CD4-positive, alpha-beta T cell treated with Interferon gamma for 1 hour (primary cell): ENCODE measurements at regions not wholly inside any gene's neighbourhood (a gene's known extent, or its start where the extent isn't known, plus 50 kb on each side); places are given as distances from the start of the nearest gene placed in this dataset.

Experiments
- DNase-seq: peaks from one replicate; pipeline ENCODE4 v3.0.0-alpha.2; 2020

DNA sequence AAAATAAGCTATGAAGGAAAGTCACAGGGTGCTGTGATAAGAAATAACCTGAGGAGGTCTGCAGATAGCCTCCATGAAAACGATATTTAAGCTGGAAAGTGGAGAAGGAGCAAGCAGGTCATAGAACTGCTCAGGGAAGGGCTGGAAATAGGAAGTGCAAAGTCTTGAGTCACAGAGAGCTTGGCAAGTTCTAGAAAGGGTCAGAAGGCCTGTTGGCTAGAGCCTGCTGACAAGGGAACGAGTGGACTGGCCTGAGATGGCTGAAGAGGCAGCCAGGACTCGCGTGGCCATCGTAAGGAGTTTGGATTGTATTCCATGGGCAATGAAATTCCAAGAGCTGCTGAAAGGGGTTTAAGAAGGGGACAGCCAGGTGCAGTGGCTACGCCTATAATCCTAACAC is 64.7 kb upstream of the IL12A start:
- no peak for DNase-seq

DNA sequence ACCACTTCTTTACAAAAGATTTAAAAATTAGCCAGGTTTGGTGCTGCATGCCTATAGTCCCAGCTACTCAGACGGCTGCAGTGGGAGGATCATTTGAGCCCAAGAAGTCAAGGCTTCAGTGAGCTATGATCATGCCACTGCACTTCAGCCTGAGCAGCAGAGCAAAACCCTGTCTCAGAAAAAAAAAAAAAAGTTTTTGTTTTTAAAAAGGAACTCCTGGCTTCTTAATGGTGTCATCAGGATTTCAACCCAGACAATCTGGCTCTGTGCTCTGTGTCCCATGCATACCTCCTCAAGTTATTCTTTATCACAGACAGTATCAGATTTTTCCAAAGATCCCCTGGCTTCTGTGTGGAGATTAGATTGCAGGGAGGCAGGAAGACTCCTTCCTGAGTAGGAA is 64.2 kb upstream of the IL12A start:
- DNase-seq = no peak

DNA sequence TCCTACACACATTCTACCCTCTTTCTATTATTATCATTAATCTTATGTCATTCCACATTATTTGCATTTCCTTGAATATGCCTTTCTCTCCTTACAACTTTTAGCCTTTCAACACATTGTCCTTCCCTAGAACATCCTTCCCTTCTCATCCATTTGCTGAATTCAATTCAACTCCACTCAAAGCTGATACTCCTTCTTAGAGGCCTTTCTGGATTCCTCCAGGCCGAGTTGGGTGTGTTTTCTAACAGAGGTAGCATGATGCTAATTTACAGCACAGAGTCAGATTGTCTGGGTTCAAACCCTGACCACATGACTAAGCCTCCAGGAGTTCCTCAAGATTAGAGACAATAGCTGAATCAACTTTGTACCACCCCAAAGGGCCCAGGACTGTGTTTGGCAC is 63.4 kb upstream of the IL12A start:
- DNase-seq = no peak

DNA sequence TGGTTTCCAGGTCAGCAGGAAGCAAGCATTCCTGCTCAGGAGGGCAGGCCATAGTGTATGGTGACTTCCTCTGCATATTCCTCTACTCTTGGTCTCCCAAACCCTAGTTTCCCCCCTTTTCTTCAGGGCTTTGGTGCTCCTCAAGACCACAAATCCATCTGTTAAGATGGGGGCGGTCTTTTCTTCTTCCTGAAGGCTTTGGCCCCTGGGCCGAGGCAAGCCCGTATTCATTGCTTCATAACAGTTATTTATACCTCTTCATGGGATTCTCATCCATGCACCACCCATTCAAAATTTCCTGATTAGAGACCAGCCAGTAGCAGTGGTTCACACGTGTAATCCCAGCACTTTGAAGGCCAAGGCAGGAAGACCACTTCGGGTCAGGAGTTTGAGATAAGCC is 62.1 kb upstream of the IL12A start:
- DNase-seq = no peak

DNA sequence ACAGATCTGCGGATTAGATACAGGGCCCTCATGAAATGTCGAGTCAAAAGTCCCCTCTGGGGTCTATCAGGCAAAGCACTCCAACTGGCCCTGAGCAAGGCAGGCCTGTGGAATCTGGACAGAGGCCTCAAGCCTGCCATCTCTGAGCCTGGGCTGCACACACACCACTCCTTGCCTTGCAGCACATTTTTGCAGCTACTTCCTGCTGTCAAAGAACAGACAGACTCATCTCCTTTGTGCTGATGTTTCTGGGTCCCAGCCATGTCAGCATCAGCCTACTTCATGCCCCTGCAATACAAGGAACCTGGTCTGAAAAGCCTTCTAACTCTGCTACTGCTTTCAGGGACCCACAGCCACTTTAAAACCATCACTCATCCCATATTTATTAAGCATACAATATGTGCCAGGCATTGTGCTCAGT is 60.6 kb upstream of the IL12A start:
- DNase-seq = no peak

DNA sequence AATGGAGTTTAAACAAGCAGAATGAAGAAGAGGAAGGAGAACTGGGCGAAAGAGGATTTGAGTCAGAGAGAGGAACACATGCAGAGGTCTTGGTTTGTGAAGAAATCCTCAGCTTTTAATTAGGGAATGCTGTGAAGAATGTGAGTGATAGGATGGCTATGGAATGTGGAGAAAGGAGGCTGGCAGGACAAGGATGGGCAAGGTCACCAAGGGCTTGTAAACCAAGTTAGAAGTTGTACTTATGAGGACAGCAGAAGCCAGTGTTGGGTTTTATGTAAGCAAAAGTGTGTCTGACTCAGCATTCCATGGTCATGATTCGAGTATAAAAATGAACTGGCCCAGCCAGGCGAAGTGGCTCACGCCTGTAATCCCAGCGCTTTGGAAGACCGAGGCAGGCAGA is 60.0 kb upstream of the IL12A start:
- no peak for DNase-seq

DNA sequence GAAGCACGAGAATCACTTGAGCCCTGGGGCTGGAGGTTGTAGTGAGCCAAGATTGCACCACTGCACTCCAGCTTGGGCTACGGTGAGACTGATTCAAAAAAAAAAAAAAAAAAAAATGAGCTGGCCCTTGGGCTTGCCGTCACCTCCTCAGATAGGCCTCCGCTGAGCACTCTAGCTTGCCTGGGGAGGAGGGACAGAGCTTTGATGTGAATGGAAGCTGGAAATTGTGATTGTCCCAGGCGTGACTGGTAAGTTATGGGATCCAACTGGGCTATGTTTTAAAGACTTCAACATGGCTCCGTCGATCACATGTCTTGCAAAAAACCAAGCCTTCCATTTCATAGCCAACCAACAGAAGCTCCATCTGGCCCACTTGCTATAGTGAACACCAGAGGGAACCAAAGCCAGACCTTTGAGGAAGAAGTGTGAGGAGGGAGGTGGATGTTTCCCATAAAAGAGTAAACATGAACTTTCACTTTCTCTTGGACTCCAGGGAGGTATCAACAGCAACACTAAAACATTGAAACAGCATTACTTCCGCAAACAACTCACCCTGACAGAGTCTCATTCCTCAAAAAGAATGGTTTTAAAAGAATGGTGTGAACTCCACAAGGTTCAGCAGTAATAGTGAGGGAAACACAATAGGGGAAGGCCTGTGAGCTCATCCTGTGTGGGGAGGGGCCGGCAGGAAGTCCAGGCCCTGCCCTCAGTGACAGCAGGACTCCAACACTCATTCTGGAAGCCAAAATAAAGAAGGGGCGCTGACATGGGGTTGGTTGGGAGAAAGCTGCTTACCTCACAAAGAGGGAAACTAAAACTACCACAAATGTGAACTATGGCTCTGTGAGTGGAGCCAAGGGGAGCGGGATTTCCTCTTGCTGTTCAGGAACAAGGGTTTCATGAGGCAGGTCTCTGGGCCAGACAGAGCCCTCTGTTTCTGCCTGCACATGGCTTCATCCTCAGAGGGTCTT is 59.2 kb upstream of the IL12A start:
- peak; percentile 72 for DNase-seq

DNA sequence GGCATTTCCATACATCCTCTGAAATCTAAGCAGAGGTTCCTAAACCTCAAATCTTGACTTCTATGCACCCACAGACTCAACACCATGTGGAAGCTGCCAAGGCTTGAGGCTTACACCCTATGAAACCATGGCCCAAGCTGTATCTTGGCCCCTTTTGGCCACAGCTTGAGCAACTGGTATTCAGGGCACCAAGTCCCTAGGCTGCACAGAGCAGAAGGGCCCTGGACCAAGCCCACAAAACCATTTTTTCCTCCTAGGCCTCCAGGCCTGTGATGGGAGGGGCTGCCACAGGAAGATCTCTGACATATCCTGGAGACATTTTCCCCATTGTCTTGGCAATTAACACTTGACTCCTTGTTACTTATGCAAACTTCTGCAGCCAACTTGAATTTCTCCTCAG is 54.4 kb upstream of the IL12A start:
- no peak for DNase-seq

DNA sequence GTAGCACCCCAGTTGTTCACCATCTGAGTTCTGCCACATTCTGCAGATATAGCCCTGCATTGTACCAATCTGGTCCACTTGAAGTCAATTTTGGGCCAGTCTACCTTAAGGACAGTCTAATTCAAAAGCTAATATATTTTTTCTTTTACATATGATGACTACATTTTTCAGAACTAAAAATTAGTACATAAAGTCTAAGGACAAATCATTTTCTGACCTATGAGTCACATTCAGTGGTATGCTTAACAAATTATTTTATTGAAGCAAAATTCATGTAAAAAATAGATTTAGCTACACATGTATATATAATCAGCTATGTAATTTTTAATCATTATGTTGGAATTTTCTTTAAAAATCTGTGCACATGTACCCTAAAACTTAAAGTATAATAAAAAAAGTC is 52.1 kb upstream of the IL12A start:
- DNase-seq = no peak

DNA sequence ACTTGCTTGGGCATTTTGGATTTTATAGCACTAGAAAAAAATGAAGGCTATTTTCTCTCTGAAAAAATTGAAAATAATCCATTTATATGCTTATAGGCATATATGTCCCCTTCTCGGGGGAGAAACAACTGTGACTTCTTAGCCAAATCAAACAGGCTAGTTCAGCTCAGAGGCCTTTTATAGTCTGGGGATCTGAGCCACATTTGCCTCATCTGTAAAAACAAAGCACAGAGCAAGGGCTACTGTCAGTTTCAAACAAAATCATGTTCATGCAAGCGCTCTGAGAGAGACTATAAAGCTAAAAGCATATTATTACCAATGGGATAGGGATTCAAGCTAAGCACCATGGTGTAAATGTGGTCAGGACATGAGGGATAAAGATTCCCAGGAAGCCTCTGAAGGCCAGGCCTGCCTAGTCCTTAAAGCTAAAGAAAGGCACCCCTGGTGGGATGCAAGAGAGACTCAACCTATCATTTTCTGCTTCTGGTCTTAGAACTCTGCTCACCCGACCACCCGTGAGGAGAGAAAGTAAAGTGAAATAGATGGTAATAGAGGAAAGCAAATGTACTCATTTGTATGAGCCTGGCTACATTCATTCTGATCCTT is 51.0 kb upstream of the IL12A start:
- no peak for DNase-seq

DNA sequence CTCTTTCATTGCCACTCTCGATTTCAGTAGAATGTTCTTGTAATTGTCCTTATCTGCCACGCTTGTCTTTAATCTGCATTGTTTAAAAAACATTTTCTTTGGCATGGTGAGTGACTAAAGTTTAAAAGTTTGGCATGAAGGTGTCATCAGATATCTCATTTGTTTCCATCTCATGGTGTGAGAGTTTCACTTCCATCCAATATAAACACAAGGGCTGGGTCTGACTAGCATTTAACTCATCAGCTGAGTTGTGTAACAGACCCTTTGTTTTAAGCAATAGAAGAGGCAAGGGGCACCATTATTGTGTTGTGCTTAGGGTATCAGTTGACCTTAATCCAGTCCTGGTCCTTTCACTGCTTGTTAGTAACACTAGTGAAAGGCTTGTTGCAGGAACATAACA is 49.9 kb upstream of the IL12A start:
- no peak for DNase-seq
